ENCODE measurements at regions not wholly inside any gene's neighbourhood (a gene's known extent, or its start where the extent isn't known, plus 50 kb on each side); places are given as distances from the start of the nearest gene placed in this dataset.
A peak's percentile ranks its signal among the peaks of the same experiment; 100 is the strongest.
"Not testable (repeated sequence)": the region's sequence is repeated elsewhere in the genome, so short reads cannot be mapped to it uniquely, and the experiment has no call there.

GRCh38 chr2:7552825-7553570 is 635.8 kb downstream of the RNF144A start:
- no peak for DNase-seq

DNA sequence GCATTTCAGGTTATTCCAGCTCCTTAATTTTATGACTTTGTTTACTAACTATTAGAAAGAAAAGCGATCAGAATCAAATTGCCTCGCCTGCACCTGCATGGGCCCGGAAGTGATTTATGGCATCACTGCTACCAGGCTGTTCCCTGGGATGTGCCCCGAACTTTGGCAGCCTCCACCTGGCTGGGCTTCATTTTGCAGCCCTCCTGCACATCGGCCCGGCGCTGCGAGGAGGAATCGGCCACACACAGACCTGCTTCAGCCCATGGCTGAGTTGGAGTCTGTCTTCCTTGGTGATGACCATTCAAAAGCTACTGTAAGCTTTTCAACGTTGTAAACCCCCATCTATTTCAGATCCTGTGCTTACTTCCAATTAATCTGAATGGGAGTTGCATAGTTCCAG is 638.0 kb downstream of the RNF144A start:
- no peak for DNase-seq

- DNase-seq, result no peak
These were observed 640.2 kb downstream of the RNF144A start for GRCh38 chr2:7557376-7557775.

DNA sequence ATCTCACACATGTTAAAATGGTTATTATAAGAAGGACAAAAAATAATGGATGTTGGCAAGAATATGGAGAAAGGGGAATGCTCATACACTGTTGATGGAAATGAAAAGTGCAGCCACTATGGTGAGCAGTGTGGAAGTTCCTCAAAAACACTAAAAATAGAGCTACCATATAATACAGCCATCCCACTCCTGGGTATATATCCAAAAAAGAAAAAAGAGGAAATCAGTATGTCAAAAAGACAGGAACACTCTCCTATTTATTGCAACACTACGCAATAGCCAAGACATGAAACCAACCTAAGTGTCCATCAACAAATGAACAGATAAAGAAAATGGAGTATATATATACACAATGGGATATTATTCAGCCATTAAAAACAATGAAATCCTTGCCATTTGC is 642.6 kb downstream of the RNF144A start:
- no peak for DNase-seq

- DNase-seq, result no peak
These were observed 649.2 kb downstream of the RNF144A start for GRCh38 chr2:7566382-7566881.

GRCh38 chr2:7567116-7567515 is 649.9 kb downstream of the RNF144A start:
- DNase-seq, result not testable (repeated sequence)

- DNase-seq, result peak; percentile 56 to 62
These were observed 650.4 kb downstream of the RNF144A start for GRCh38 chr2:7567646-7568045.

GRCh38 chr2:7570247-7570646 is 653.0 kb downstream of the RNF144A start:
- no peak for DNase-seq

DNA sequence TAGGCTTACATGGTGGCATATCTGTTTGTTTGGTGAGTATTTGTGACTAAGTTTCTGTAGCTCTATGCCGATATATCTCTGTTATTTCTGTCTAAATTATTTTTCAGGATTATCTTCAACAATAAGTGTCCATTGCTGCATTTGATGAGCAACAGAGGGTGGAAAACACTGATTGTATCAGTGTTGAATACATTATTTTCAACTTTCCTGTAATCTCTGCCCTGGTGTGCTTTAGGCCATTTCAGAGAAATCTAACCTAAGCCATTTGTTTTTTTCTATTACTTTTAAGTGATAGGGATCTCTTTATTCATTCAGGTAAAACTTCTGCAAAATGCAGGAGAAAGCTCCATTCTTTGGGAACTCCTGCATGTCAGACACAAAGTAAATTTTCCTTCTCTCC is 654.5 kb downstream of the RNF144A start:
- no peak for DNase-seq

- DNase-seq, result peak in 1 of 2 donors; percentile 25
These were observed 655.2 kb downstream of the RNF144A start for GRCh38 chr2:7572450-7572849.

DNA sequence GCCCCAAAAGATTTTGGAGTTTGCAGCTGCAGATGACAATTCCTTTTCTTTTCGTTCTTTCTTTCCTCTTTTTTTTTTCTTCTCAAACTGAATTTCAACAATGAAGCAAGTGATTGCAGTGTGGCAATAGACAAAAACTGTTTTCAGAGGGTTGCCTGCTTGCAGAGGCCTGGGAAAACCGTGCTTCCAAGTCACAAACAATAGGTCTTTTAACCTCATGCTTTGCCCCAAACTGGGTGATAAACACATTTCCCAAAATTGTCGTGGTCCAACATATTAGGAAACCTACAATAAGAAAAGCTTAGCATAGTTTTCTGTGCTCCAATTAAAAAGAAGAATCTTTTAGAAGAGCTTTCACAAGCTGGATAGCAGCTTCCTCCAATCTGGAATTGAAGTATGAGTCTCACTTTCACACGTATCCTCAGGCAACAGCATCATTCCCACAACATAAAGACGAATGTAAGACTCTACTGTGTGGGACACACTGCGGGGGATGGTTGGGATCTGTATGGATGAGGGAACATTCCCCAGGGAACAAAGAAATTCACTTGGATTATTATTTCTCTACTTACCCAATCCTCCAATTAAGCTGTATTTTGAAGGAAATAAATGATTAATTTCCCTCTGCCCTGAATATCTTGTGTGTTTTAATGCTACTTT is 656.1 kb downstream of the RNF144A start:
- DNase-seq, result no peak

DNA sequence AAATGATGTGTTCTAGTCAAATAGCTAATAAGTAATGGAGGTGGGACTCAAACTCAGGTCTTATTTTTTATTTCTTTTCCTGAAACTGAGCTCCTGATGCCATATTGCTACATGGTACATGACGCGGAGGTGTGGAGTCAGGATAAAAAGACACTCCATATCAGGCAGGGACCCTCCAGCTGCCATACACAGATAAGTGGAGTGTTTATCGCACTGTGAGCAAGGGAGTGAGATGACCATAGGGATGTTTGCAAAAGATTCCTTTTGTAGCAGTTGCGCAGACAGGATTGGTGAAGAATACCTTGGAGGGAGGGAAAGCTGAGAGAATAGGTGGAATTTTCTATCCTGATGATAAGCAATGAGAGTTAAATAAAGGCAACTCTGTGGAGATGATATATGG is 657.2 kb downstream of the RNF144A start:
- no peak for DNase-seq

GRCh38 chr2:7577769-7578168 is 660.6 kb downstream of the RNF144A start:
- no peak for DNase-seq

GRCh38 chr2:7584017-7584416 is 666.8 kb downstream of the RNF144A start:
- DNase-seq, result no peak

- no peak for DNase-seq
These were observed 669.7 kb downstream of the RNF144A start for GRCh38 chr2:7586898-7587297.

GRCh38 chr2:7588295-7588694 is 671.1 kb downstream of the RNF144A start:
- no peak for DNase-seq

DNA sequence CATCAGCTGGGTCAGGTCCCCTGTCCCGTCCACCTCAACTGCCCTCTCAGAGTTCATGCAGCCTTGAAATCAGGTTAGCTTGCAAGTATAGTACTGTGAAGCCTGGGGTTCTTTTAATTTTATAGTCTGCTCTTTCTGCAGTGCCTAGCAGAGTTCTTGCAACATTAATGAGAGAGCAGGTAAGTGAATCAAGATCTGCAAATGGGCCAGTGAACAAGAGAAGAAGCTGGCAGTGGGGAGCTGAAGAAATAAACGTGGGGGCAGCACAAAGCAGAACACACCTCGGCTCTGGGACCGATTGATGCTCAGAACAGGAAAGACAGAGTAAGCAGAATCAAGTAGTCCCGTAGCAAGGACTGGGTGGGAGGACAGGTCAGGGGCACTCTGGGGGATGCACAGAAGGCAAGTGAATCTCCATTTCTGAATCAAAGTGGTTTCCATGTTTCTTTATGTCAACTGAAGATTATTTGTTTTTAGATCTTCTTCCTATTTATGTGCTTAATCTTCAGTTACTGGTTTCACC is 675.5 kb downstream of the RNF144A start:
- no peak for DNase-seq

DNA sequence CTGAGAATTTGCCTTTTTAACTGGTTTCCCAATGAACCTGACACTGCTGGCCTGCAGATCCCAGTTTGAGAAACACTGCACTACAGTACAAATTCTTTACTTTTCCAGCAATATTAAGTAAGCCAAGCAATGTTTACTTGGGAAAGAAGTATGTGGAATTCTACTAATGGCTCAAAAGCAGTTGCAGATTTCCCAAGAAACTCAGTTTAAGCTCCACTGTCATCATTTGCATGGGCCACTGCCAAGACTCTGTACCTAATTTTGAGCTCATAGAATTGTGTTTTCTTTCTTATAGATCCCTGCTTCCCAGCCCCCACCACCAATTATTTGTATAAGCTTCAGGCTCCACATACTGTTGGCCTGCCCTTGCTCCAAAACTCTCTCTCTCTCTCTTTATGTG is 676.1 kb downstream of the RNF144A start:
- DNase-seq, result no peak

DNA sequence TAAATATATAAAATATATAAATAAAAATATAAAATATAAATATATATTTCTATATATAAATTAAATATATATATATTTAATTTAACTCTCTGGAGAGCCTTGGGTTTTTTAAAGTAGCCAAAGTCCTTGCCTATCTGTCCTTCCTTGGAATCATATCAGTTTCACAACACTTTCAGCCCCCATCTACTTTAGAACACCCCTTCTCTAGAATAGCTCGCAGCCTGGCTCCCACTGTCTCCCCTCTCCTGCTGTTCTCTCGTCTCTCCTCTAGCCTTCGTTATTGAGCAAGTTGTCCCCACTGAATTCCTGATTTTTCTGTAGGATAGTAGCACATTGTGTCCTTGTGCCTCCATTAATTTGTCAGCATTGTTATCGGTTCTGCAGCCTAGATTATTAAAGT is 677.0 kb downstream of the RNF144A start:
- DNase-seq, result no peak

- no peak for DNase-seq
These were observed 678.0 kb downstream of the RNF144A start for GRCh38 chr2:7595206-7595605.

- DNase-seq, result no peak
These were observed 681.2 kb downstream of the RNF144A start for GRCh38 chr2:7598402-7598801.

DNA sequence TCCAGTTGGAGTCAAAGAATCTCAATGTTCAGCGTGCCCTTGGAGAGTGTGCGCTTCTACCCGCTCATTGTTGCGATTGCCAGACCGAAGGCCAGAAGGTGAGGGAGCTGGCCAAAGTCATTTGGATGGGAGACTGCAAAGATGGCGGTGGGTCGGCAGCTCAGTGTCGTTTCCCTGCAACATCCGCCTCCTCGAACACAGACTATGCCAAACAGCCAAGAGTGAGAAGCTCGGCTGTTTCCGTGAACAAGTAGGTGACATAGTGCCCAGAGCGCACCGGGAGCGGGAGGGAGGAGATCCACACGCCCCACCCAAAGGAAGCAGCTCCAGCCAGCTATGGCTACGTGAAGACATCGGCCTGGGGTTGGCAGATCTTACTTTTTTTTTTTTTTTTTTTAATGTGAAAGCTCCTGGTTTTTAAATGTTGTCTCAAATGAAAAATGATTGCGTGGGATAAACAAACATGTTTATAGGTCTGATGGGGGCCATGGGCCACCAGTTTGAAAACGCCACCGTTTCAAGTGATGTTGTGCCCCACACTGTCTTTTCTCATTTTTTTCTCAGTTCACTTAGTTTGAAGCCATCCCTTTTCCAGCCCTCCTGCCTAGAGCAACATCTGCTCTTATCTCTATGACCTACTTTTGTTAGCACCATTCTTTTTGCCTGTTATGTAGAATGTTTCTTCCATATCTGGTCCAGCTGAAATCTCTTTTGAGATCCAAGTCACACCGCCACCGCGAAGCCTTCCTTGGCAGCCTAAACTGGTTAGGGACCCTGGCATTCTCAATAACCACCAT is 682.4 kb downstream of the RNF144A start:
- no peak for DNase-seq

DNA sequence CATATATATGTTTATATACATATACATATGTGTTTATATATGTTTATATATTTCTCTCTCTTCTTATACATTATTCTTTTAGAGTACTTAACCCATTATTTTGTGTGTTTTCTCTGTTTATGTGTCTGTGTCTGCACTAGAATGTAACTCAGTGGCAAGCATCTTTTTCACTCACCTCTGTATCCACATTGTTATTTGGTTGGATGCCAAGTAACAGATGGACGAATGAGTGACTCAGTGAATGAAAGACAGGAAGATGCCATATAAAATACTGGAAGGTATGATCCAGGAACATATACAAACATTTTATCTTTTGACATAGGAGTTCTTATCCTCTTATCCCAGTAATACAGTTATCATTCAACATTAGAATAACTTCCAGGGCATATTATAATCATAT is 684.8 kb downstream of the RNF144A start:
- DNase-seq, result no peak
